Right kidney (tissue), 1 donor: ENCODE measurements at regions not wholly inside any gene's neighbourhood (a gene's known extent, or its start where the extent isn't known, plus 50 kb on each side); places are given as distances from the start of the nearest gene placed in this dataset.
A peak's percentile ranks its signal among the peaks of the same experiment; 100 is the strongest.
"Not testable (repeated sequence)": the region's sequence is repeated elsewhere in the genome, so short reads cannot be mapped to it uniquely, and the experiment has no call there.

ENCODE experiments used
- DNase-seq: peaks from one replicate; pipeline ENCODE4 v3.0.0-alpha.2; 2016

- no peak for DNase-seq
Observed at GRCh38 chr1:58250587-58250948, 296.0 kb downstream of the OMA1 start.

- peak; percentile 78 for DNase-seq
Observed at GRCh38 chr1:58249737-58250586, 296.6 kb downstream of the OMA1 start.

GRCh38 chr1:58249388-58249736 lies 297.2 kb downstream of the OMA1 start:
- no peak for DNase-seq

DNA sequence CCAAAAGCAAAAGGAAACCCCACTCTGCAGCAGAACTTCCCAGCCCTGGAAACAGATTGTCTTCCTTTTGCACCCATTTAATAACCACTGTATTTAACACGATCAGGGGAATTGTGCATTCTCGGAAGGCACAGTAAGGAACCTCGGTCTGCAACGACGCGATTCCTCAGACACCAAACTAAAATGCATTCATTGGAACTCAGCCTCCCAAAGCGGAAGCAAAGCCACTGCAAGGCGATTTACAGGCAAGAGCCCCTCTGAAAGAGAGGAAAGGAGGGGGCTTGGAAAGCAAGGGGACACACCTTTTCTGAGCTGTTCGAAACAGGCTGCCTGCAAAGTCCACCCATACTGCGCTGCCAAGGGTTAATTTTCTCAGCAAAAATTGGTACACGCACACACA lies 297.7 kb downstream of the OMA1 start:
- DNase-seq = no peak

DNA sequence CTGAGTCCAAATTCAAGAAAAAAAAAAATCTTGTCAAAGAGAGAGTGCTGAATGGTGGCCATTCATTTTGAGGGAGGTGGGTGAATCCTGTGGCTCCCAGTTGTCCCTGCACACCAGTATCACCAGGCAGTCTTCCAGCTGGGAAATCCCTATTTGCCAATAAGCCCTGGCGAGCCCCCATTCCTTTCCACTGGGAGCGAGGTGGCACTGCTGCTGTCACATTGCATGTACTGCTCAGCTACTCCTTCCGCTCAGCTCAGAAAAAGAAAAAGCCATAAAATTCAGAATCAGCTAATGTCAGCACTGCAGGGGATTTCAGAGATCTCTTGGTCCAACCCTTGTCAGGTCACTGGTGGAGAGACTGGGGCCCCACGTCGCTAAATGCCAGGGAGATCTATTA lies 298.5 kb downstream of the OMA1 start:
- DNase-seq = no peak

DNA sequence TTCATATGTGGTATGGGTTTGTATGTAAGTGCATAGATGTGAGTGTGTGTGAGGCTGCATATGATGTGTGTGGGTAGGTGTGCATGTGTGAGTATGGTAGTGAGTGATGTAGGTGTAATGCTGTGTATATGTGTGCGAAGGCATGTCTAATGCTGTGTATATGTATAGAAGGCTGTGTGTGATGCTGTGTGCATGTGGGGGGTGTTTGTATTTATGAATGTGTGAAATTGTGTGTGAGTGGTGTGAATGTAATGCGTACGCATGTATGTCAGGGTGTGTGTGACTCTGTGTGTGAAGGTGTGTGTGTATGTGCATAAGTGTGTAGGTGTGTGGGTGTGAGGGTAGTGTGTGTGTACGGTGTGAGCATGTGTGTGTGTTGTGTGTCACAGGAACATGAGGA lies 300.0 kb downstream of the OMA1 start:
- DNase-seq = no peak

DNA sequence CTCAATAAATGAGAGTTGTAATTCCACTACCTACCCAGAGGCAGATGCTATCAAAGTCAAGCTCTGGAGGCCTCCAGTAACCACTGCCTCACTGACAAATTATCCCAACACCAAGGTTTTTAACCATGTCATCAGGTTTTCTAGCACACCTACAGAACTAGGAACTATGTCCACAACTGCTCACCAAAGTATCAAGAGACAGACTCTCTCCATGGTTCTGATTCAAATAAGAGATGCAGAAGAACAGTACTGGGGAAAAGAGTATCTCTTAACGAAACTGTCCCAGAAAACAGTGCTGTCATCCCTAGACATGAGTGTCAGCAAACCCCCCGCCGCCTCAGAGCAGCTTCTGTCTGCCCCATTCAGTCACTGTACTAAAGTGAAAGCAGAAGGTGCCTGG lies 301.7 kb downstream of the OMA1 start:
- no peak for DNase-seq

DNA sequence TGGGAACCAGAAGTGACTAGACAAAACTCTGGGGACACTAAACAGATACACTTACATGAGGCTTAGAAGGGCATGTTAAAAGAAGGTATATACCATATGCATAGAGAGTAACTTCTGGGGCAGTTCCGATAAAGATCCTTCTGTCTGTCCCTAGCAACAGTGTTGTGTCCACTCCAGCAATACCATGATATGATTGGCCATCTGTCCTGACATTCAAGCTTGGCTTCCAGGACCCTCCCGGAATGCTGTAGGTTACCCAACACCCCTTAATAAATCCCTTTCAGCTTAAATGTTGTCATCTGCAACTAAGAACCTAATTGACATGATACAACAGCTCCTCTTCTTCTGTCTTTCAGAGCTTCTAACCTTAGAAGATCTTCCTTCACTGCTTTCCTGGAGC lies 307.7 kb downstream of the OMA1 start:
- no peak for DNase-seq

DNA sequence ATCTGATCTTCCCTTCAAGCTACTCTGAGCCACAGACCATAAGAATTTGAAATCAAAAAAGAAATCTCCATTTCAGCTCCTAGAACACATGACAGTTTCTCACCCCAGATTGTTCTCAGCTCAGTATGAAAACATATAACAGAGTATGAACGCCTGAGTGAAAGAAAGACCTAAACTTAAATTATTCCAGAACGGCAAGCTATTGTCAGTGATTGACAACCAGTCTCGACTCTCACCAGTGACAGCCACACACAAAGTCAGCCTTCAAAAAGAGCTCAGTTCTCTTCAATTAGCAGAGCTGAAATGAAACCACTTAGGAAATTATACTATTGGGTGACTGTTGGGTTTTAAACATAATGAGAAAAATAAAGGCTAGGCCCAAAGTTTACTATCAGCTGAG lies 312.8 kb downstream of the OMA1 start:
- no peak for DNase-seq

DNA sequence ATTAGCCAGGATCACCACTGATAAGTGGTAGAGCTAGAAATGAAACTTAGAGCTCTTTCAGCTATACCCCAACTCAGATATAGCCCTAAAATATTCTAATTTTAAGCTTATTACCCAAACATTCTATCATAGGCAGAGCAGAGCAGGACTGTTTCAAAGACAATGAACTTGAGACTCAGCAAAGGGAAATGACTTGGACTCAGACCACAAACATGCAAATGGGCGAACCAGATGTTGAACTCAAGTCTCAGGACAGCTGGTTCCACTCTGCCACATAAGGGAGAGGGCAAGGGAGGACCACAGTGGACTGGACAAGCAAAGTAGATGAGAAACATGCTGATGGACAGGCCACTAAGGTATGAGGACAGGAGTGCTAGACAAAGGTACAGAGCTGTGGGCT lies 315.3 kb downstream of the OMA1 start:
- no peak for DNase-seq

DNA sequence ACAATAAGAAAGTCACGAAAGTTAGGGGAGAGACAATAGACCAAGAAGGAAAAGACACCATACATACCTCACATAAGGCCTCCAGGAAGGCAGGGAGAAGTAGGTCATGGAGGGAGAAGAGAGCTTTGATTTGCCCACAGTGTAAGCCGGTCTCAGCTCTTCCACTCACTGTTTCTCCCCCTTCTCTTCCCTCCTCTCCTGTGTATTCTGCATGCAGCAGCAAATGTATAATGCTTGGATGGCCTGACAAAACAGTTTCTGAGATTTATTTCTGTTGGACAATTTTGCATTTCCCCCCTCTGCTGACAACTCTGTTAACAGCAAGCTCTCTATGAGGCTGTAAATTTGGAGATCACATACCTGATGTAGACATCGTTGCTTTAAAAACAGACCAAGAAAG lies 318.9 kb downstream of the OMA1 start:
- no peak for DNase-seq

GRCh38 chr1:58223522-58223921 lies 323.0 kb downstream of the OMA1 start:
- DNase-seq = no peak

- no peak for DNase-seq
Observed at GRCh38 chr1:58220836-58221472, 325.6 kb downstream of the OMA1 start.

GRCh38 chr1:58216169-58216568 lies 330.4 kb downstream of the OMA1 start:
- DNase-seq = not testable (repeated sequence)

DNA sequence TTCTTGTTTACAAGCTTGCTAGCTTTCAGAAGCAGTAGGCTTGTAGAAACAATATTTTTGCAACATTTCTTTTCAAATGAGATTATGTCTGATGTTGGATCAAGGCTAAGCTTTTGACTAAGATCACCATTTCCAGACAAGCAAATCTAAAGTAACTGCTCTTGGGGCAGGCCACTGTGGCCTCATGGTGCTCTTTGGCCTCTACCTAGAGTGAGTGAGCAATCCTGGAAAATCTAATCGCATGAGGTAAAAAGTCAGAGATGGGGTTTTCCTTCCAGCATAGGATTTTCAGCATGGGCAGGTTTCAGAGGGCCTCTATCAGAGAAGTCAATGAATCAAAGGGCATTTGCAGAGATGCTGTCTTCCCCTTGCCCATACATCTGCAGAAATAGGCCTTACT lies 331.9 kb downstream of the OMA1 start:
- DNase-seq = no peak

DNA sequence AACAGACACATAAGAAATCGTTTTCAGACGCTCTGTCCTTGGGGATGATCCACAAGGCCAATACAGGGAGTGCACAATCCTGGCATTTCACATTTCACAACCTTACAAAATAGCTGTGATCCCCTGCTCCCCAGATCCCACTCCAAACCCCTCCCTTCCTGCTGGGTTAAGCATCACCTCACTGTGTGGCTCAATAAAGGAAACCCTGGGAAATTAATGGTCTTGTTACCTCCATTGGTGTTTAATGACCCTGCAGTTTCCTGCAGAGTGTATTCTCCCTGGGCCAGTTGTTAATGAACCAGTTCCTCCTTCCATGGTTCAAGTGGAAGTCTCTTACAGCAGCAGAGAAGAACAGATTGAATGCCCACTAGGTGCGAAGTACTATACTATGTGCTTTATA lies 334.7 kb downstream of the OMA1 start:
- DNase-seq = no peak

GRCh38 chr1:58209575-58209974 lies 337.0 kb downstream of the OMA1 start:
- DNase-seq = no peak

DNA sequence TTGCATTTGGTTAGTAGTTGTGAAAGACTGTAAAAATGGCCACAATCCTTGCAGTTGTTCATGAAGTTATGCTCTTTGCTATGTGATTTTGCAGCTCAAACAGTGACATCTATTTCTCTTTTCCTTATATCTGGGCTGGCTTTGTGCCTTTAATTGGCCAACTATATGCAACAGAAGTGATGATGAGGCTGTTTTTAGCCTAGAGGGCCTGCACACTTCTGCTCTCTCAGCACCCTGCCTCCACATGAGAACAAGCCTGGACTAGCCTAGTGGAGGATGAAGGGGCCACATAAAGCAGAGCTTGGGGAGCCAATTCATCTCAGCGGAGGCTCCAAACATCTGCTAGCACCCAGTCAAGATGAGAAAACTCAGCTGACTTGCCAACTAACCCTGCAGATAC lies 339.8 kb downstream of the OMA1 start:
- no peak for DNase-seq

DNA sequence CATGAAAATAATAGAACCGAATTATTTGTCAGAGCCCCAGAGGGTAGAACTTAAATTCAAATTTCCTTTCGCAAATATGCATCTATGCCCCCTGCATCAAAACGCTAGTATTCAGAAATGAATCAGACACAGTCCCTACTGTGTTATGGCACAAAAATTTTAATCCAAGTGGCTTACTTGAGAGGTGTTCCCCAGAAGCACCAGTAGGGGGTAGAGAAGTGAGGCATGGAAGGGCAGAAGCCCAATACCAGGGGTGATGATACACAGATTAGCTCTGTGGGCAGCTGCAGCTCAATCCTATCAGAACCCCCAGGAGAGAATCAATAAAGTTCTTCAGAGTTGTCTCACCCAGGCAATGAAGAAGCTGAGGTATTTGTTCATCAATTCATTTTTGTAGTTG lies 342.2 kb downstream of the OMA1 start:
- no peak for DNase-seq

GRCh38 chr1:58201492-58202106 lies 344.9 kb downstream of the OMA1 start:
- DNase-seq = no peak

DNA sequence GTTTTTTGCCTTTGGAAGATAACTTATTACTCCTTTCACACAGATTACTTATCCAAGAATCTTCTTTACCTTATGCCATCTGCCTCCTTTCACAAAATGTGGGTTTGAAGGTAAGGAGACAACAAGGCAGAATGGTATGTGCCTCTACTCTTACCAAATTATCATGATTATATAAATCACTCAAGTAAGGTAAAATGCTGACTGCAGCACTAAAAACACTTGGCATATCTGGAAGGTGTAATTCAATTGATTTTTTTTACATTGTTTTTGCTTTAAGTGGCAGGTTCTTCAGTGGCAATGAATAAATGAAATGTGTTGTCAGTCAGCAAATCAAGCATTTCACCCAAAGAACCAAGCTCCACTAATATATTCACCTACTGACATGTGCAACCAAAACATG lies 346.1 kb downstream of the OMA1 start:
- no peak for DNase-seq

- no peak for DNase-seq
Observed at GRCh38 chr1:58197811-58198210, 348.7 kb downstream of the OMA1 start.

- no peak for DNase-seq
Observed at GRCh38 chr1:58190267-58190988, 356.1 kb downstream of the OMA1 start.
